Bronchial epithelial cell (primary cell): ENCODE measurements at regions not wholly inside any gene's neighbourhood (a gene's known extent, or its start where the extent isn't known, plus 50 kb on each side); places are given as distances from the start of the nearest gene placed in this dataset.

Experiments used
- DNase-seq: peaks from one replicate; pipeline ENCODE4 v3.0.0-alpha.2; 2010; ENCODE audit warnings: low read depth
- FAIRE-seq: peaks from 2 replicates; lab custom pipeline; 2011; peaks lifted over from hg19 to GRCh38; lab: Jason Lieb, UNC
- H3K27me3 ChIP-seq: 2 replicates; pipeline ENCODE4 v1.5.1; 2011; ENCODE audit warnings: low read length; ENCODE audit not compliant: control insufficient read depth, insufficient read depth
- H3K36me3 ChIP-seq: 2 replicates; pipeline ENCODE4 v1.5.1; 2011; ENCODE audit warnings: low read length; ENCODE audit not compliant: control insufficient read depth, insufficient read depth
- H3K4me3 ChIP-seq: 2 replicates; pipeline ENCODE4 v1.5.1; 2011; ENCODE audit warnings: mild to moderate bottlenecking, low read depth, low read length, control low read depth
- TF ChIP-seq, protein P1 (sequence below): IDR thresholded peaks from 2 replicates; pipeline ENCODE4 v1.5.1; 2011; ENCODE audit warnings: mild to moderate bottlenecking, moderate library complexity, low read length, control low read depth, inconsistent platforms; ENCODE audit not compliant: insufficient read depth, severe bottlenecking

DNA sequence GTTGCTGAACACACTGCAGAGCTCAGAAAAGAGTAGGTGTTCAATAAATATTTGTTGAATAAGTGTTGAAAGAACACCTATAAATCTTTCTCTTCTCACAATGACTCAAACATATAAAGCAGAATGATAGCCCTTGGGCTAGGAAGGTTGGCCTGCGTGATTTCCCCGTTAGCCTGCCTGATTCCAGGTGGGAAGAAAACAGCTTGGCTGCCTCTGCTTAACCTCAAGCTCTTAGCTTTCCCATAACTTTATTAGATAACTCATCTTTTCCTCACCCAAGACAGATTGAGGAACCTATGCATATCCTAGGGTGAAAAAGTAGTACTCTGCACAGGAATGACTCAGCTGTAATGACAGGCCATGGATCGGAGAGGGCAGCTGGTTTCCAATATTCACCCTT is 300.3 kb upstream of the ID4 start:
- Histone ChIP-seq H3K27me3 (no peaks in the 10 kb centered on the region), H3K36me3 (no peaks in the 10 kb centered on the region), H3K4me3 (no peak overlapping the region)
- FAIRE-seq (no peak), DNase-seq (no peak)
- TF ChIP-seq, protein P1, sequence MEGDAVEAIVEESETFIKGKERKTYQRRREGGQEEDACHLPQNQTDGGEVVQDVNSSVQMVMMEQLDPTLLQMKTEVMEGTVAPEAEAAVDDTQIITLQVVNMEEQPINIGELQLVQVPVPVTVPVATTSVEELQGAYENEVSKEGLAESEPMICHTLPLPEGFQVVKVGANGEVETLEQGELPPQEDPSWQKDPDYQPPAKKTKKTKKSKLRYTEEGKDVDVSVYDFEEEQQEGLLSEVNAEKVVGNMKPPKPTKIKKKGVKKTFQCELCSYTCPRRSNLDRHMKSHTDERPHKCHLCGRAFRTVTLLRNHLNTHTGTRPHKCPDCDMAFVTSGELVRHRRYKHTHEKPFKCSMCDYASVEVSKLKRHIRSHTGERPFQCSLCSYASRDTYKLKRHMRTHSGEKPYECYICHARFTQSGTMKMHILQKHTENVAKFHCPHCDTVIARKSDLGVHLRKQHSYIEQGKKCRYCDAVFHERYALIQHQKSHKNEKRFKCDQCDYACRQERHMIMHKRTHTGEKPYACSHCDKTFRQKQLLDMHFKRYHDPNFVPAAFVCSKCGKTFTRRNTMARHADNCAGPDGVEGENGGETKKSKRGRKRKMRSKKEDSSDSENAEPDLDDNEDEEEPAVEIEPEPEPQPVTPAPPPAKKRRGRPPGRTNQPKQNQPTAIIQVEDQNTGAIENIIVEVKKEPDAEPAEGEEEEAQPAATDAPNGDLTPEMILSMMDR, result no peak

DNA sequence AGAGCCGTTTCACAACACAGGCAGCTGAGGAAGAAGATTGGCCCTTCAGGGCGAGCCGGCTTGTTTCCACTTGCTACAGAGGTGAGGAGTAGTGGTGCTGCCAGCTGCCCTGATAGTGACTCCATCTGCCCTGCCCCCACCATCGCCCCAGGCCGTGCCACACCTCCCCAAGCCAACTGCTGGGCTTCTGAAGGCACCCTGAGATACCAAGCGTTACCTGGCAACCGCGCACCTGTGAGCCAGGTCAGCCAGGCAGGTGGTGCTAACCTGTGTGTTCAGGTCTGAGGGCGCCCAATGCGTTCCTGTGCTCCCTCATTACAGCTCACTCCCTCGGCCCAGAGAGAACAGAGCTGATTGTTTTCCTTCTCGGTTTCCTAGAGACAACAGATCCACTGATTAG is 299.1 kb upstream of the ID4 start:
- TF ChIP-seq, protein P1, result no peak
- H3K27me3 ChIP-seq, result no peaks in the 10 kb centered on the region
- H3K4me3 ChIP-seq, result no peak overlapping the region
- DNase-seq (peak; percentile 97), FAIRE-seq (peak; percentile 89)
- H3K36me3 ChIP-seq, result no peaks in the 10 kb centered on the region

DNA sequence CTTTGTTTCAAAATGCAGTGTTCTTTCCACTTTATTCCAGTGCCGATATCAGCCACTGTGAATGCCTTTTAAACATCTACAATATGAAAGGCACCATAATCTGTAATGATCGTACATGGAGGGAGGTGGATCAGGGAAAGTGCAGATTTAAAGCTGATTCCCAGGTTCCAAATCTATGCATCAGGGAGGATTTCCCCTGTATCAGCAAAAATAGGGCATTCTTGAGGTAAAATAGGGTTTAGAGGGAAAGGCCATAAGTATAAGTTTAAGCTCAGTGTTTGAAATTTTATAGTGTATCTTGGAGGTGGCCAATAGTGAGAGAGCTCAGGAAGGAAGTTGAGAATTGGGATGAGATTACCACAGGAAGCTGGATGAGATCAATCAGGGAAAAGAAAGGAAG is 289.7 kb upstream of the ID4 start:
- TF ChIP-seq, protein P1, result no peak
- no peak for FAIRE-seq

DNA sequence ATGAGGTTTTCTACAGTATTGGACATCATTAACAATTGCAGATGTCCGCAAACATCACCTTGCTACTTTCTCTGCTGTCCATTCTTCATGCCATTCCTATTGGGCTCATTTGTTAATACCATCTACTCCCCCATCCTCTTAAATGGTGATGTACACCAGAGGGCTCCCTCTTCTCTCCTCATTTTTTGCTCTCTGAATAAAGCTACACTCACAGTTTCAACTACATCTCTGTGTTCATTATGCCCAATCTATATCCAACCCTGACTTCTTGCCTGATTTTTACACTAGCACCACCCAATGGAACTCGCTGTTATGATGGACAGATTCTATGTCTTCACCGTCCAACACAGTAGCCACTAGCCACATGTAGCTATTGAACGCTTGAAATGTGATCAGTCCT is 288.1 kb upstream of the ID4 start:
- Histone ChIP-seq H3K36me3 (no peaks in the 10 kb centered on the region), H3K27me3 (peaks cover 1% of the 10 kb centered on the region), H3K4me3 (no peak overlapping the region)
- DNase-seq (no peak), FAIRE-seq (no peak)
- TF ChIP-seq, protein P1, result no peak

More for the DNA sequence above, 289.7 kb upstream of the ID4 start:
- H3K36me3 ChIP-seq, result no peaks in the 10 kb centered on the region
- H3K27me3 ChIP-seq, result peaks cover 1% of the 10 kb centered on the region
- H3K4me3 ChIP-seq, result no peak overlapping the region
- no peak for DNase-seq

DNA sequence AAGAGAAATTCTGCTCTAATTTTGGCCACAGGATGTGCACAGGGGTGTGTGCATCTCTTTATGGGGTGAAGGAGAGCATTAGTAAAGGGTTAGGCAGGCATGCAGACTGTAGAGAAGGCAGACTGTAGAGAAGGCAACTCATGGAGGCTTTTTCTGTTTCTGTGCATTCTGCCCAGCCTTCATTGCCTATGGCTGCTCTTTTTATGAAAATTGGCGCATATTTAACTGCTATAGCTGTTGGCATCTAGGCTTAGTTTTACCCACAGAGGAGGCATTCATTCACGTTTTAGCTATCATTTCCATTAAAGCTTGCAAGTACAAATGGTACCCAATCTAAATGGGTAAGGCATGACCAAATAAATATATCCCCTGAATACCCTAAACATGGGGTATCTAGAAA is 286.8 kb upstream of the ID4 start:
- no peak for DNase-seq
- Histone ChIP-seq H3K27me3 (peaks cover 1% of the 10 kb centered on the region), H3K36me3 (no peaks in the 10 kb centered on the region), H3K4me3 (no peak overlapping the region)
- TF ChIP-seq, protein P1, result no peak
- FAIRE-seq, result no peak

DNA sequence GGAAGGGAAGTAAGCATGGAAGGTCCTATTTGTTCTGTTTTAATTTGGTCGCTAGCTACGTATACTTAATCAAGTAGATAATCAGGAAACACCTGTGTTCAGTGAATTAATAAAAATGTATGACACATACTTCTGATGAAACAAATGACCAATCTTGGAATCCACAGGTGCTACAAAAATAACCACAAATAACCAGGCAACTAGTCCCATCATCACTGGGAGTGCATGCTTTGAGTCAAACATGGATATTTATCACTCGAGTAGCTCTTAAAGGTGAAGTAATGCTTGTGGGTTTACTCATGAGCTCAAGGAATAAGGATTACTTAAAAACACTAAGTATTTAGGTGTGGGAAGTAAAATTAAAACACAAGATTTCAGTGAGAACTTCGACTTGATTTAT is 285.6 kb upstream of the ID4 start:
- FAIRE-seq (no peak), DNase-seq (peak; percentile 74)
- TF ChIP-seq, protein P1, result no peak
- H3K36me3 ChIP-seq, result no peaks in the 10 kb centered on the region
- H3K27me3 ChIP-seq, result peaks cover 1% of the 10 kb centered on the region
- H3K4me3 ChIP-seq, result no peak overlapping the region
